RWPE1 (cell line): ENCODE measurements at regions not wholly inside any gene's neighbourhood (a gene's known extent, or its start where the extent isn't known, plus 50 kb on each side); places are given as distances from the start of the nearest gene placed in this dataset.

ENCODE experiments used
- CTCF ChIA-PET: fragments of 350-600 bp; sonication (Branson Sonifier 250); formaldehyde crosslinking; extraction: SDS; loops from one replicate; lab custom pipeline; 2021; lab: Yijun Ruan, JAX
- POLR2A ChIA-PET: fragments of 400-600 bp; formaldehyde crosslinking; extraction: SDS; loops from one replicate; lab custom pipeline; 2020; ENCODE audit warnings: antibody characterized with exemption; ENCODE audit not compliant: low non-redundant PET; lab: Yijun Ruan, JAX
- DNase-seq: peaks from one replicate; pipeline ENCODE4 v3.0.0; 2012; ENCODE audit warnings: low spot score
- H3K27ac ChIP-seq: fragments of 450-650 bp; 2 replicates; pipeline ENCODE4 v1.5.1; 2017
- CTCF ChIP-seq: fragments of 450-650 bp; conservative IDR thresholded peaks from 2 replicates; pipeline ENCODE4 v1.5.1; 2017; ENCODE audit warnings: low read depth, mild to moderate bottlenecking

GRCh38 chr18:24702001-24702515 lies 241.6 kb downstream of the HRH4 start:
- DNase-seq = no peak
- POLR2A ChIA-PET = no interaction called here
- no peak overlapping the region for H3K27ac ChIP-seq
- CTCF ChIA-PET = no interaction called here
- TF ChIP-seq CTCF = no peak

- ChIA-PET POLR2A (no interaction called here), CTCF (interaction anchor here (0.7 kb wide), 1 partner anchor 10 kb away, joined by 3 read pairs; no protein-coding TSS in a partner anchor)
- TF ChIP-seq CTCF = no peak
- no peak for DNase-seq
- no peak overlapping the region for H3K27ac ChIP-seq
Measured at GRCh38 chr18:24703316-24703715, 242.9 kb downstream of the HRH4 start.

GRCh38 chr18:24704946-24705630 lies 244.7 kb downstream of the HRH4 start:
- no peak overlapping the region for H3K27ac ChIP-seq
- TF ChIP-seq CTCF = no peak
- ChIA-PET POLR2A (no interaction called here), CTCF (no interaction called here)
- DNase-seq = no peak

- H3K27ac ChIP-seq = no peak overlapping the region
- ChIA-PET POLR2A (no interaction called here), CTCF (no interaction called here)
- no peak for DNase-seq
- TF ChIP-seq CTCF = no peak
Measured at GRCh38 chr18:24710474-24710873, 250.0 kb downstream of the HRH4 start.

GRCh38 chr18:24719791-24720190 lies 259.4 kb downstream of the HRH4 start:
- ChIA-PET POLR2A (no interaction called here), CTCF (no interaction called here)
- DNase-seq = no peak
- H3K27ac ChIP-seq = no peak overlapping the region
- TF ChIP-seq CTCF = no peak

- CTCF ChIA-PET = no interaction called here
- TF ChIP-seq CTCF = no peak
- POLR2A ChIA-PET = no interaction called here
Measured at GRCh38 chr18:24721388-24721787, 261.0 kb downstream of the HRH4 start.

More at GRCh38 chr18:24721388-24721787, 261.0 kb downstream of the HRH4 start:
- H3K27ac ChIP-seq = no peak overlapping the region
- DNase-seq = no peak
